H9 (cell line): ENCODE measurements at regions not wholly inside any gene's neighbourhood (a gene's known extent, or its start where the extent isn't known, plus 50 kb on each side); places are given as distances from the start of the nearest gene placed in this dataset.

ENCODE experiments used
- DNase-seq: peaks from one replicate; pipeline ENCODE4 v3.0.0-alpha.2; 2017
- H2AFZ ChIP-seq: one replicate; pipeline ENCODE4 v1.6.1; 2013; ENCODE audit warnings: mild to moderate bottlenecking, low read length, control low read depth, moderate library complexity
- H2AK5ac ChIP-seq: 2 replicates; pipeline ENCODE4 v1.6.1; 2013; ENCODE audit warnings: low read length, control low read depth, mixed read lengths; ENCODE audit not compliant: insufficient read length
- H2BK120ac ChIP-seq: one replicate; pipeline ENCODE4 v1.6.1; 2013; ENCODE audit warnings: low read depth, mild to moderate bottlenecking, low read length, control low read depth, inconsistent platforms; ENCODE audit not compliant: poor library complexity, severe bottlenecking
- H2BK12ac ChIP-seq: 2 replicates; pipeline ENCODE4 v1.6.1; 2013; ENCODE audit warnings: low read length, control low read depth, mixed read lengths, low read depth; ENCODE audit not compliant: insufficient read length
- H2BK15ac ChIP-seq: 2 replicates; pipeline ENCODE4 v1.6.1; 2013; ENCODE audit warnings: low read depth, low read length, control low read depth
- H2BK20ac ChIP-seq: one replicate; pipeline ENCODE4 v1.6.1; 2013; ENCODE audit warnings: low read depth, mild to moderate bottlenecking, low read length, control low read depth, inconsistent platforms; ENCODE audit not compliant: poor library complexity, severe bottlenecking
- H2BK5ac ChIP-seq: 2 replicates; pipeline ENCODE4 v1.6.1; 2013; ENCODE audit warnings: low read length, control low read depth, mixed read lengths; ENCODE audit not compliant: insufficient read length
- H3K14ac ChIP-seq: 2 replicates; pipeline ENCODE4 v1.6.1; 2013; ENCODE audit warnings: low read length, control low read depth; ENCODE audit not compliant: insufficient read depth
- H3K18ac ChIP-seq: 2 replicates; pipeline ENCODE4 v1.6.1; 2013; ENCODE audit warnings: low read depth, mild to moderate bottlenecking, mixed read lengths, low read length, control low read depth; ENCODE audit not compliant: insufficient read length
- H3K23ac ChIP-seq: 2 replicates; pipeline ENCODE4 v1.6.1; 2013; ENCODE audit warnings: low read length, control low read depth, mixed read lengths, low read depth; ENCODE audit not compliant: insufficient read length
- H3K23me2 ChIP-seq: 2 replicates; pipeline ENCODE4 v1.6.1; 2013; ENCODE audit warnings: low read depth, mild to moderate bottlenecking, mixed read lengths, low read length, control low read depth; ENCODE audit not compliant: insufficient read length, poor library complexity, severe bottlenecking
- H3K27ac ChIP-seq: 2 replicates; pipeline ENCODE4 v1.5.1; 2013; ENCODE audit warnings: low read length, control low read depth, mixed read lengths, low read depth; ENCODE audit not compliant: insufficient read length
- H3K27me3 ChIP-seq: 2 replicates; pipeline ENCODE4 v1.6.1; 2013; ENCODE audit warnings: low read length, control low read depth, inconsistent platforms; ENCODE audit not compliant: insufficient read depth
- H3K4ac ChIP-seq: 2 replicates; pipeline ENCODE4 v1.6.1; 2013; ENCODE audit warnings: low read depth, mild to moderate bottlenecking, control low read depth, inconsistent platforms, low read length, moderate library complexity
- H3K4me1 ChIP-seq: 2 replicates; pipeline ENCODE4 v1.6.1; 2013; ENCODE audit warnings: low read length, control low read depth, inconsistent platforms; ENCODE audit not compliant: insufficient read depth
- H3K4me2 ChIP-seq: 2 replicates; pipeline ENCODE4 v1.6.1; 2013; ENCODE audit warnings: low read length, control low read depth, mixed read lengths; ENCODE audit not compliant: insufficient read length, insufficient read depth
- H3K56ac ChIP-seq: 2 replicates; pipeline ENCODE4 v1.6.1; 2013; ENCODE audit warnings: low read depth, mild to moderate bottlenecking, mixed read lengths, low read length, control low read depth; ENCODE audit not compliant: insufficient read length
- H3K79me1 ChIP-seq: 2 replicates; pipeline ENCODE4 v1.6.1; 2013; ENCODE audit warnings: low read depth, mild to moderate bottlenecking, moderate library complexity, low read length, control low read depth, inconsistent platforms; ENCODE audit not compliant: insufficient read depth, poor library complexity, severe bottlenecking
- H3K79me2 ChIP-seq: 2 replicates; pipeline ENCODE4 v1.6.1; 2013; ENCODE audit warnings: low read length, control low read depth, inconsistent platforms; ENCODE audit not compliant: insufficient read depth
- H3K9ac ChIP-seq: 2 replicates; pipeline ENCODE4 v1.6.1; 2013; ENCODE audit warnings: low read length, control low read depth, mixed read lengths; ENCODE audit not compliant: insufficient read length; ENCODE audit errors: extremely low read depth
- H3K9me3 ChIP-seq: one replicate; pipeline ENCODE4 v1.6.1; 2013; ENCODE audit warnings: low read depth, low read length, inconsistent platforms; ENCODE audit not compliant: control insufficient read depth
- H3T11ph ChIP-seq: one replicate; pipeline ENCODE4 v1.6.1; 2013; ENCODE audit warnings: mild to moderate bottlenecking, low read length, control low read depth, inconsistent platforms
- H4K20me1 ChIP-seq: one replicate; pipeline ENCODE4 v1.6.1; 2013; ENCODE audit not compliant: control insufficient read depth, insufficient read length, insufficient read depth
- H4K5ac ChIP-seq: 2 replicates; pipeline ENCODE4 v1.6.1; 2013; ENCODE audit warnings: low read depth, mild to moderate bottlenecking, mixed read lengths, low read length, control low read depth; ENCODE audit not compliant: insufficient read length
- H4K8ac ChIP-seq: replicated peaks from 2 replicates; pipeline ENCODE4 v1.6.1; 2013; ENCODE audit warnings: low read length, control low read depth, mixed read lengths, low read depth; ENCODE audit not compliant: insufficient read length
- H4K91ac ChIP-seq: 2 replicates; pipeline ENCODE4 v1.6.1; 2013; ENCODE audit warnings: low read depth, mild to moderate bottlenecking, moderate library complexity, mixed read lengths, low read length, control low read depth; ENCODE audit not compliant: insufficient read length
- H3K27ac Mint-ChIP-seq, 3 experiments: 2 replicates in 2 of 3; 3 replicates in 1 of 3; pipeline ENCODE4 v1.8.0; 2020 to 2021; ENCODE audit warnings: mixed read lengths in 3 of 3, mild to moderate bottlenecking in 1 of 3, moderate library complexity in 1 of 3
- H3K27me3 Mint-ChIP-seq: 2 replicates; pipeline ENCODE4 v1.8.0; 2021; ENCODE audit warnings: low read depth, mild to moderate bottlenecking, moderate library complexity, mixed read lengths
- H3K36me3 Mint-ChIP-seq, 3 experiments: 2 replicates in 2 of 3; 3 replicates in 1 of 3; pipeline ENCODE4 v1.8.0; 2020 to 2021; ENCODE audit warnings: low read depth in 3 of 3, mixed read lengths in 3 of 3; ENCODE audit not compliant: insufficient read depth in 1 of 3
- H3K4me1 Mint-ChIP-seq, 2 experiments: 2 replicates each; pipeline ENCODE4 v1.8.0; 2020; ENCODE audit warnings: mixed read lengths in 2 of 2
- H3K4me3 Mint-ChIP-seq, 2 experiments: 2 replicates in 1 of 2; 3 replicates in 1 of 2; pipeline ENCODE4 v1.8.0; 2020 to 2021; ENCODE audit warnings: mild to moderate bottlenecking in 2 of 2, mixed read lengths in 2 of 2, moderate library complexity in 1 of 2
- H3K9me3 Mint-ChIP-seq, 2 experiments: 2 replicates in 1 of 2; 3 replicates in 1 of 2; pipeline ENCODE4 v1.8.0; 2020; ENCODE audit warnings: mild to moderate bottlenecking in 2 of 2, mixed read lengths in 2 of 2, moderate library complexity in 1 of 2
- CTCF ChIP-seq: fragments of 200-600 bp; sonication (generic); conservative IDR thresholded peaks from 3 replicates; pipeline ENCODE4 v1.8.0; 2021; ENCODE audit warnings: antibody characterized with exemption, mild to moderate bottlenecking
- WGBS: extraction: QIAGEN DNeasy Blood & Tissue Kit; methylation state at CpG from one replicate; pipeline ENCODE4 v1.1.7; 2013; ENCODE audit warnings: missing lambda C conversion rate, low lambda C conversion rate, mixed read lengths; ENCODE audit not compliant: insufficient read length; ENCODE audit errors: extremely low coverage; 5-methylcytosine and 5-hydroxymethylcytosine counted together

- no peak overlapping the region for H2BK15ac ChIP-seq
- H4K5ac ChIP-seq: no peak overlapping the region
- no peak overlapping the region for H3K18ac ChIP-seq
- no peak overlapping the region for H3K27ac ChIP-seq
- no peak overlapping the region for H4K8ac ChIP-seq
- H3K4ac ChIP-seq: no peak overlapping the region
- H3K9ac ChIP-seq: no peak overlapping the region
- H3K23ac ChIP-seq: no peak overlapping the region
- Mint-ChIP-seq H3K4me1 (peaks cover 2 to 4% of the 10 kb centered on the region in 2 experiments; a peak in 2 of 4 replicates), H3K36me3 (no peaks in the 10 kb centered on the region), H3K9me3 (no peaks in the 10 kb centered on the region), H3K27me3 (no peaks in the 10 kb centered on the region), H3K27ac (no peak overlapping the region), H3K4me3 (no peak overlapping the region)
- DNase-seq: no peak
- H2BK20ac ChIP-seq: no peak overlapping the region
- H3K14ac ChIP-seq: no peak overlapping the region
- WGBS: no CpG with 5 or more reads among the region's 1 CpG
- H3K23me2 ChIP-seq: no peaks in the 10 kb centered on the region
- H3K4me2 ChIP-seq: no peak overlapping the region
- no peak overlapping the region for H3T11ph ChIP-seq
- no peaks in the 10 kb centered on the region for H3K79me1 ChIP-seq
- H2BK120ac ChIP-seq: no peak overlapping the region
- H2AK5ac ChIP-seq: no peak overlapping the region
- no peak for TF ChIP-seq CTCF
- no peak overlapping the region for H4K91ac ChIP-seq
- no peak overlapping the region for H2AFZ ChIP-seq
- no peak overlapping the region for H2BK12ac ChIP-seq
- H3K56ac ChIP-seq: no peak overlapping the region
- no peaks in the 10 kb centered on the region for H3K9me3 ChIP-seq
- H3K27me3 ChIP-seq: no peaks in the 10 kb centered on the region
- H4K20me1 ChIP-seq: no peaks in the 10 kb centered on the region
- H3K79me2 ChIP-seq: no peaks in the 10 kb centered on the region
- H3K4me1 ChIP-seq: no peaks in the 10 kb centered on the region
- H2BK5ac ChIP-seq: no peak overlapping the region
Observed at GRCh38 chr1:98369463-98369862, 292.1 kb upstream of the SNX7 start.
